ENCODE measurements at regions not wholly inside any gene's neighbourhood (a gene's known extent, or its start where the extent isn't known, plus 50 kb on each side); places are given as distances from the start of the nearest gene placed in this dataset.

GRCh38 chr6:91704531-91704930, 1117.7 kb upstream of the MAP3K7 start:
- TF ChIP-seq TAF1 (IDR thresholded peaks at IDR 0.05; ENCODE audit: borderline replicate concordance, low read depth, low read length) (no peak), POLR2A (IDR thresholded peaks at IDR 0.05; ENCODE audit: low read depth, low read length) (no peak), POLR2AphosphoS5 (IDR thresholded peaks at IDR 0.05; ENCODE audit: low read depth, low read length) (no peak)
- FAIRE-seq (no peak), DNase-seq (ENCODE audit: insufficient read length) (no peak)

- TF ChIP-seq POLR2A (IDR thresholded peaks at IDR 0.05; ENCODE audit: low read depth, low read length) (no peak), POLR2AphosphoS5 (IDR thresholded peaks at IDR 0.05; ENCODE audit: low read depth, low read length) (no peak), TAF1 (IDR thresholded peaks at IDR 0.05; ENCODE audit: borderline replicate concordance, low read depth, low read length) (no peak)
- peak; percentile 56 for FAIRE-seq
These were observed 1110.3 kb upstream of the MAP3K7 start for GRCh38 chr6:91697010-91697695.

DNA sequence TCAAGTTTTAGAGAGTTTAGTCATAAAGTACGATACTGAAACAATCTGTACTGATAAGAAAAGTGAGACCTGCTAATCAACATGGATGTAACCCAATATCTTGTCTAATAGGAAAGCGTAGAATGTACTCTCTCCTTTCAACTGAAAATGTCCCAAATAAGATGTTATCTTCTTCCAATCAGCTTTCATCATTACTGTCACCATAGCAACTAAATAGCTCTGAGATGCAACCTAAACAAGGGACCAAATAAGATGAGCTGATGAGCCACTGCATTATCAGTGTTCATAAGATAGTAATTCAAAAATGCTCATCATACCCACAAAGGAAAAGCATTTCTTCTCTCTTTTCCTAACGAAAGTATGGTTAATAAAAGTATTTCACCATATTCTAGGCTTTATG, 1108.3 kb upstream of the MAP3K7 start:
- DNase-seq (ENCODE audit: insufficient read length) (no peak), FAIRE-seq (no peak)
- TF ChIP-seq POLR2A (IDR thresholded peaks at IDR 0.05; ENCODE audit: low read depth, low read length) (no peak), POLR2AphosphoS5 (IDR thresholded peaks at IDR 0.05; ENCODE audit: low read depth, low read length) (no peak), TAF1 (IDR thresholded peaks at IDR 0.05; ENCODE audit: borderline replicate concordance, low read depth, low read length) (no peak)

More at GRCh38 chr6:91697010-91697695, 1110.3 kb upstream of the MAP3K7 start:
- no peak for DNase-seq (ENCODE audit: insufficient read length)

- FAIRE-seq (no peak), DNase-seq (ENCODE audit: insufficient read length) (no peak)
- TF ChIP-seq POLR2AphosphoS5 (IDR thresholded peaks at IDR 0.05; ENCODE audit: low read depth, low read length) = no peak
- no peak for TF ChIP-seq POLR2A (IDR thresholded peaks at IDR 0.05; ENCODE audit: low read depth, low read length)
- TF ChIP-seq TAF1 (IDR thresholded peaks at IDR 0.05; ENCODE audit: borderline replicate concordance, low read depth, low read length) = no peak
These were observed 1107.3 kb upstream of the MAP3K7 start for GRCh38 chr6:91694016-91694654.

- TF ChIP-seq POLR2AphosphoS5 (IDR thresholded peaks at IDR 0.05; ENCODE audit: low read depth, low read length) = no peak
- no peak for TF ChIP-seq TAF1 (IDR thresholded peaks at IDR 0.05; ENCODE audit: borderline replicate concordance, low read depth, low read length)
- no peak for TF ChIP-seq POLR2A (IDR thresholded peaks at IDR 0.05; ENCODE audit: low read depth, low read length)
- FAIRE-seq (no peak), DNase-seq (ENCODE audit: insufficient read length) (no peak)
These were observed 1104.6 kb upstream of the MAP3K7 start for GRCh38 chr6:91691449-91691848.

GRCh38 chr6:91683240-91683639, 1096.4 kb upstream of the MAP3K7 start:
- FAIRE-seq = no peak
- TF ChIP-seq POLR2AphosphoS5 (IDR thresholded peaks at IDR 0.05; ENCODE audit: low read depth, low read length) (no peak), TAF1 (IDR thresholded peaks at IDR 0.05; ENCODE audit: borderline replicate concordance, low read depth, low read length) (no peak), POLR2A (IDR thresholded peaks at IDR 0.05; ENCODE audit: low read depth, low read length) (no peak)
- no peak for DNase-seq (ENCODE audit: insufficient read length)

GRCh38 chr6:91681296-91681695, 1094.4 kb upstream of the MAP3K7 start:
- DNase-seq (ENCODE audit: insufficient read length) (no peak), FAIRE-seq (no peak)
- no peak for TF ChIP-seq TAF1 (IDR thresholded peaks at IDR 0.05; ENCODE audit: borderline replicate concordance, low read depth, low read length)
- TF ChIP-seq POLR2AphosphoS5 (IDR thresholded peaks at IDR 0.05; ENCODE audit: low read depth, low read length) = no peak

GRCh38 chr6:91678679-91679446, 1092.0 kb upstream of the MAP3K7 start:
- TF ChIP-seq TAF1 (IDR thresholded peaks at IDR 0.05; ENCODE audit: borderline replicate concordance, low read depth, low read length) (no peak), POLR2A (IDR thresholded peaks at IDR 0.05; ENCODE audit: low read depth, low read length) (no peak), POLR2AphosphoS5 (IDR thresholded peaks at IDR 0.05; ENCODE audit: low read depth, low read length) (no peak)
- DNase-seq (ENCODE audit: insufficient read length) (no peak), FAIRE-seq (no peak)

DNA sequence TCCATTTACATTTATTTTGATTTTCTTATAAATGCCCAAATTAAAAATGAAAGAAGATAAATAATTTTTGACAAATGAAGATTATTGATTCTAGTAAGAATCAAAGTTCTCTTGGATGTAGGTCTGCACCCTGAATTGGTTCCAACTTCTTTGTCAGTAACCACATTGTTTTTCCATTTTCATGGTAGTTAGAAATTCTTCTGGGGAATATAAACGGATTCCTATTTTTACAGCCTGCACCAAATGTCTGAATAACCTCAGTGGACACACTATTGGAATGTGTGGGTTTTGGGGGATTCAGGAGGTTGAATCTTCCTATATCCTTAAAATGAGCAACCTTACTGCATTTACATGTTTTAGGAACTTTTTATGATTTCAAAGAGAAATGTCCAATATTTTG, 1085.3 kb upstream of the MAP3K7 start:
- DNase-seq (ENCODE audit: insufficient read length) = no peak
- TF ChIP-seq POLR2A (IDR thresholded peaks at IDR 0.05; ENCODE audit: low read depth, low read length) (no peak), TAF1 (IDR thresholded peaks at IDR 0.05; ENCODE audit: borderline replicate concordance, low read depth, low read length) (no peak), POLR2AphosphoS5 (IDR thresholded peaks at IDR 0.05; ENCODE audit: low read depth, low read length) (no peak)
- FAIRE-seq = no peak

GRCh38 chr6:91669871-91670268, 1083.0 kb upstream of the MAP3K7 start:
- TF ChIP-seq POLR2AphosphoS5 (IDR thresholded peaks at IDR 0.05; ENCODE audit: low read depth, low read length) = no peak
- no peak for TF ChIP-seq POLR2A (IDR thresholded peaks at IDR 0.05; ENCODE audit: low read depth, low read length)
- no peak for TF ChIP-seq TAF1 (IDR thresholded peaks at IDR 0.05; ENCODE audit: borderline replicate concordance, low read depth, low read length)
- DNase-seq (ENCODE audit: insufficient read length) (no peak), FAIRE-seq (no peak)

DNA sequence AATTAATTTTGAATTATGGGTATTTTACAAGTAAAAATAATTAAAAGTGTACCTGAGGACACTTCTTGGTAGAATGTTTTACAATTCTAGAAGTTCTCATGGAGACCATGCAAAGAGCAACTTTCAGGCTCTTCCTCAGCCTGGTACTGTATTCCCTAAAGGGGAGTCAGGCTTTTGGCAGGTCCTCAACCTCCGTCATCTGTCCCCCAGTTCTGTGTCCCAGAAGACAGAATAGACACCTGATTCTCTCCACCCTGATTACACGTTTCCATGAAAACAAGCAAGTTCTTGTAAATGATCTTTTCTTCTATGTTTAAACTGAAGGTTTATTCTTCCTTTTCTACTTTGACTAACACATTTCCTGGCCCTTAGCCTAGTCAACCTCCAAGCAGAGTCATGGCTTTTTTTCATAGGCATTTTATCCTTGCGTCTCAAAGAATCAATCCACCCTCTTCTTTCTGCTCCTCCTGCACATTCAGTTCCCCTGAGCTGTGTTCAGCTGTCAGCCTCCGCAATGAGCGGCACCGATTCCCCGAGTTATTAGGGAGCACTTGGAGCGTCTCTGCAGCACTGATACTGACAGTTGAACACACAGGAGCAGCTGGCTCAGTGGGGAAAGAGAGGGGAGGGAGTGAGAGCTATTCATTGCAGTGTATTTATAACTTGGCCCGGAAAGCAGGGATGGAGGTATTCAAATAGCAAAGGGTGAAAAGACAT, 1082.4 kb upstream of the MAP3K7 start:
- FAIRE-seq = no peak
- no peak for DNase-seq (ENCODE audit: insufficient read length)
- no peak for TF ChIP-seq POLR2AphosphoS5 (IDR thresholded peaks at IDR 0.05; ENCODE audit: low read depth, low read length)
- no peak for TF ChIP-seq TAF1 (IDR thresholded peaks at IDR 0.05; ENCODE audit: borderline replicate concordance, low read depth, low read length)
- TF ChIP-seq POLR2A (IDR thresholded peaks at IDR 0.05; ENCODE audit: low read depth, low read length) = no peak
